Activated T-cell treated with anti-CD3 and anti-CD28 coated beads for 4 hours (primary cell): ENCODE measurements at regions not wholly inside any gene's neighbourhood (a gene's known extent, or its start where the extent isn't known, plus 50 kb on each side); places are given as distances from the start of the nearest gene placed in this dataset.

Experiments
- DNase-seq: peaks from one replicate; pipeline ENCODE4 v3.0.0-alpha.2; 2020

- DNase-seq: no peak
These were observed 261.2 kb upstream of the UBASH3B start for GRCh38 chr11:122394313-122394712.

GRCh38 chr11:122393209-122393860 lies 262.2 kb upstream of the UBASH3B start:
- no peak for DNase-seq

DNA sequence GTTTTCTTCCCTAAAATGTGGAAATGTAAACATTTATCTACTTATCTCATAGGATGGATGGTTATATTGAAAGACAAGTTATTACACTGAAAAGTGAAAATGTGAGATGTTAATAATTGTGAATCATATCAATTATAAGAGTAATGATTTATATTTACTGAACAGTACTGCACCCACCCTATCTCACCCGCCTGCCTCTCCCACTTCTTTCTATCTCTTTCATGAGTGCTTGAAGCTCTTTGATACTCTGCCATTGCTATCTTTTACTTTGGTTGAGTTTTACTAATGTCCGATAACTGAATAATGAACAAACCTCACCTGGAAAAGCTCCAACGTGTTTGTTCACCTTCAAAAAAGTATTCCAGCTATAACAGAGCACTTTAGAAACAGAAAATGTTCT lies 263.0 kb upstream of the UBASH3B start:
- no peak for DNase-seq

- no peak for DNase-seq
These were observed 264.5 kb upstream of the UBASH3B start for GRCh38 chr11:122391049-122391448.

- no peak for DNase-seq
These were observed 267.2 kb upstream of the BLID start for GRCh38 chr11:122383186-122383585.

- no peak for DNase-seq
These were observed 259.8 kb upstream of the BLID start for GRCh38 chr11:122375687-122376399.

- DNase-seq: no peak
These were observed 252.8 kb upstream of the BLID start for GRCh38 chr11:122368796-122369195.

GRCh38 chr11:122367809-122368231 lies 251.8 kb upstream of the BLID start:
- DNase-seq: no peak

DNA sequence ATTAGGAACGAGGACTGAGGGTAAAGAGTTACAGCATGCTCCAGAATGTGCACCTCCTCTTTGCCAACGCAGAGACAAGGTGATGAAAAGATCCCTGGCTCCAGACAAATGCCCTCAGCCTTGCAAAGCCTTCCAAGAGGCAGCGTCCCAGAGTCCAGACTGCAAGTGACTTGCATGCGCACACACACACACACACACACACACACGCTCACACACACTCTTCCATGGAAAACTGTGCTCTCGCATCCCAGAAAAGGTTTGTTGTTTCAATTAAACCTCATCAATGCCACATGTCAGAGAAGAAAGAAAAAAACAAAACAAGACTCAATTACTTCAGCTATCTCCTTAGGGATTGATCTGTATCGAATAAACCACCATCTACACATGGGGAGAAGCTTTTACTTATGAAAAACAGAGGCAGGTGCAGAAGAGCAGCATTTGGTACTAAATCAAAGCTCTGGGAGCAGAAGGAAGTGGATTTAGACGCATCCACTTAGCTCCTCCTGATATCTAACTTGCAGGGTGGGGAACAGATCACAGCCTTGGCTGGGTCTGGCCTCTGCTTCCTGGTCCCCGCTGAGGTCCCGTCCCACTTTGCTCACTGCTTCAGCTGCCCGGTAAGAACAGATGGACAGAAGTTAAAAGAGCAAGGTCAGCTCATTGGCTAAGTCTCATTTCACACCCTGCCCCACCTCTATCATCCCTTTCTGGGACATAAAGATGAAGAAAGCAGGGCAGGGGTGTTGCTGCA lies 249.8 kb upstream of the BLID start:
- no peak for DNase-seq

DNA sequence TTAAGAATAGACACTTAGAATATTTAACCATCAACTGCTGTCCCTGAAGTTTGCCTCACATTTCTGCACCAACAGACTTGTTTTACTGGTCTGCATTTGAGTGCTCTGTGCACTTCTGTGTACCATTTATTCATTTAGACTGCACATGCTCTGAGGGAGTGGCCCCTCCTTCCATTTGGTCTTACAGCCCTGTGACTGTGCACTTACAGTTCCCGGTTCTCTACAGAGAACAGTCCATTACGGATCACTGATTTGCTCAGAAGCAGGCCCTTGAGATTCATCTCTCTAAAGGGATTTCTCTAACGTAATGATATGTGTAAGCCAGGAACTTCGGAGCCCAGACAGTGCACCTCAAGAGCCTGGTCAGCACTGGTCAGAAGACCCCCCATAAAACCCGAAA lies 247.3 kb upstream of the BLID start:
- no peak for DNase-seq

- DNase-seq: no peak
These were observed 246.4 kb upstream of the BLID start for GRCh38 chr11:122362381-122362780.

DNA sequence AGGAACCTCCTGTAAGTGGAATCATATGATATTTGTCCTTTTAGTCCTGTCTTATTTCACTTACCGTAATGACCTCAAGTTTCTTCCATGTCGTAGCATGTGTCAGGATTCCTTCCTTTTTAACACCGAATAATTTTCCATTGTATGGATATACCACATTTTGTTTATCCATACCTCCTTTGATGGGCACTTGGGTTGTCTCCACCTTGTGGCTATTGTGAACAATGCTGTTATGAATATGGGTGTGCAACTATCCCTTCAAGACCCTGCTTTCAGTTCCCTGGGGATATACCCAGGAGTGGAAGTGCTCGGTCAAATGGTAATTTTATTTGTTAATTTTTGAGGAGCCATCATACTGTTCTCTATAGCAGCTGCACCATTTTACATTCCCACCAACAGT lies 244.9 kb upstream of the BLID start:
- no peak for DNase-seq

GRCh38 chr11:122359081-122359571 lies 243.1 kb upstream of the BLID start:
- no peak for DNase-seq

DNA sequence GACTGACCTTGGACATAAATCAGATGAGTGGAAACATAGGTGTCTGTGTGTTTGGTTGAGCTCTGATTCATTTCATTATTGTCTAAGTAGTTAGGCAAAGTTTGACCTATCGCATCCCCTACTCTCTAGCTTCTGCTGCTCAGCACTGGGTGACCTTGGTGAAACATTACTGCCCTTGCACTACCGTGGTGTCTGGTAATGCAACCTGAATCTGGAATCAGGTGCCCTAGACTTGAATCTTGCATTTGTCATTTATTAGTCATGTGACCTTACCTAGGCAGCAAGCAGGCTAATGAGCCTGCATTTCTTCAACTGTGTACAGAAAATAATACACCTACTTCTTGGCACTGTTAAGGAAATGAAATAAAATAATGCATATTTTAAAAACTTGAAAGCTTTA lies 242.3 kb upstream of the BLID start:
- no peak for DNase-seq

GRCh38 chr11:122355968-122356367 lies 240.0 kb upstream of the BLID start:
- no peak for DNase-seq

DNA sequence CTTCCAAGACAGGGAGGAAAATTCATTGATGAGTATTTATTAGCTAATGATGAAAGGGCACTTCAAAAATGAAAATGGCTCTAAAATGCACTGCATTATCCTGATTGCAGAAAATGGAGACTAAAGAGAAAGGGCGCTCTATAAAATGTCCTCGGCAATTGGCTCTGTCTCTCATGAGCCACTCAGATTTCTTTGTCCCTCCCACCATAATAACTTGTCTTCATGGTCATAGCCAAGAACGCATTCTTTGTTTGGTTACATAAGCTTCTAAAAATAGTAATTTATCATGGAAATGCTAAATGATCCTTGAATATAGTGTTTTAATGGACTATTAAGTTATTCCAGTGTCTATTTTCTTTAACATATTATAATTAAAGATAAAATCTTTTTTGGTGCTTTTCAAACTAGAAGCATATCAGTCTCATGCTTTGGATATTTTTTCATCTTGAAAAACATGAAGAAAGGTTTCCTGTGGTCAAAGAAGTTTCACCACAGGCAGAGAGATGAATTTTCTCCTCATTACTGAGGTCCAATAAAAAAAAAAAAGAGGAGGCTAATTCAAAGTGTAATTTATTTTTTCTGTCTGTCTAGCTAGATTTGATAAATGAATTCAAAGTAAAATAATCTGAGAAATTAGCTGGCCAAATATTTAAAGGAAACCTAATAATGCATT lies 238.1 kb upstream of the BLID start:
- DNase-seq: no peak

DNA sequence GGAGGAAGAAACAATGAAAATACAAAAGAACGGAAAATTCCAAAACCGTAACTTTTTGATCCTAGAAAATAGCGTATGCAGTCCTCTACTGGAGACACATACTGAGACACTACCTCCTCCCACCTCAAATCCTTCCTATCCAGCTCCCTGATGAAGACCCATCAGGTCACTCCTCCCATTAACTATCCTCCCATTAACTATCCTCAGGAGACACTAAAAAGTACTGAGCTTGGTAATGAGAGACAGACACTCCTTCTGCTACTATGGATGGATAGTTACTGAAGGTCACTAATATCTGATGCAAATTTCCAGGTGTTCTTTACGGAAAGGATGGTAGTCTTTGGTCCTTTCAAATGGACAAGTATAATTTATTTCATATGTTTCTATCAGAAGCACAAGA lies 237.5 kb upstream of the BLID start:
- no peak for DNase-seq

DNA sequence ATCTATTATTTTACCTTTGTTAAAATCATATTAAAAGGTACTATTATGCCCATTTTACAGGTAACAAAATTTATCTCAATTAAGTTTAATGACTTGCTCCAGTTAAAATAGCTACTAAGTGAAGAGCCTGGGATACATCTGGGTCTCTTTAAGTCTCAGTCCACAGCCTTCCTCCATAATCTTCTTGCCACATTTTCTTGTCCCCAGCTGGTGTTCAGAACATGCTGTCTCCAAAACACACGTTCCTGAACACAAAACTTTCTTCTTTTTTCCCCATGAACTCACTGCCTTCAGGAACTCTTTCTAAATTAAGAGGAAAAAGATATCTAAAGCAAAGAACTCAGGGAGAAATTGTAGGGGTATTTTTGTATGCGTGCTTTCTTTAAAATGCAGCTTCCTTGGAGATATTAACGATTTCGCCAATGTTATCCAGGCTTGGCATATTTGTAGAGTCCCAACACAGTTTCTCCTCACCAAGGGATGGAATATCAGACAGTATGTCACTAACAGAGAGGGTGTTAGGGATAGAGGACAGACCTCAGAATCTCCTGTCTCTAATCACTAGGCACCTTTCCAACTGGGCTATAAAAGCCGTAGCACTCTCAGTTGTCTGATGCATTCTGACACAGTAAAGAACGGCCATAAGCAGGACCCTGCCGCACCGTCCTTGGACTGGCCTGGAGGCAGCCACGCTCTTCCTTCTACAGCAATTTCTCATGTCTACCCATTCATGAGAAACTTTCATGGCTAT lies 232.8 kb upstream of the BLID start:
- DNase-seq: no peak

DNA sequence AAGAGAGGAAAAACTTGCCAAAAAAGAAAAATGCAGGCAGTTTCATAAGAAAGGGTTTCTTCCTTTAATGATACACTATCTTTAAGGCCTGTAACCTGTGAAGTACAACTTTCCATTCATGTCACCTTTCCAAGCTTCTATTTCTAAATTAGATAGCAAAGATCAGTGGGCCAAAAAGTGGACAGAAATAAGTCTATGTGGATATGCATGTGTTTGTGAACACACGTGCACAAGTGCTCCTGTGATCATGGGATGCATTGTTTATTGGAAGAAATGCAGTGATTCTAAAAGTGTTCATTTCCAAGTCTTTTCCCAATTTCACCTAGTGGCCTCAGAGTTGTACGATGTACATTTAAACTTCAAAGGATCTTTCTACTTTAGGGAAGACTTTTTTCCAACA lies 230.0 kb upstream of the BLID start:
- DNase-seq: no peak

GRCh38 chr11:122345586-122345985 lies 229.6 kb upstream of the BLID start:
- DNase-seq: no peak

DNA sequence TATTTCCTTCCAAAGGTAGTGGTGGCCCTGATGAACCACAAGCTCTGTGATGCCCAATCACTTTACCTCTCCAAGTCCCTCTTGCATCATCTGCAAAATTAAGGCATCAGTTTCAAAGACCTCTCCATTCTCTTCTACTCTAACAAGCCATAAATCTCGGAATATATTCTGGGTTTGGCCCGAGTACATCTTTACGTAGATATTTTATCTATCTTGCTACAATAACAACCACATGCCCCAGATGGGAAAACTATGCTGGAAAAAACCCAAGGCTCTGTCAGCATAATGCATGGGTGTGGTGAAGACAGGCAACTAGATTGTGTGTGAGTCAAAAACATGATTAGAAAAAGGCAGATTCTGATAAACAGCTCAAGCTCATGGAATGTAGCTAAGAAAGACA lies 228.2 kb upstream of the BLID start:
- DNase-seq: no peak

DNA sequence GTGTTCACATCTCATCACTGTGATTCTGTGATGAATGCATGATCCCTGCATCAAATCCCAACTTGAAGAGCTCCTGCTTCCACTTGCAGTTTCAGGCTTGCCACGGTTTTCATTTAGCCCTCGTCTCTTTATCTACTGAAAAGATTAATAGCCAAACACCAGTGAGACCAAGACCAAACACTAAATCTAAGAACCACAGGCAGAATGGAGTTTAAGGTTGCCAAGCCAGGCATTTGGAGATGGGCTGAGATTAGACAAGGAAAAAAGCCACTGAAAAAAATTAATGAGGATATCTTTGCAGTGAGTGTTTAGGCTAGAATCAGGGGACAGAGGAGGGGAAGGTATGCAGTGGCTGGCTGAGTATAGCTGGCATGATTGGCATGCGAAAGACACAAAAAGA lies 227.2 kb upstream of the BLID start:
- no peak for DNase-seq
